Endodermal cell (in vitro differentiated cells): ENCODE measurements at regions not wholly inside any gene's neighbourhood (a gene's known extent, or its start where the extent isn't known, plus 50 kb on each side); places are given as distances from the start of the nearest gene placed in this dataset.

Experiments used
- DNase-seq: peaks from one replicate; pipeline ENCODE4 v3.0.0-alpha.2; 2017
- H3K27ac ChIP-seq: 2 replicates; pipeline ENCODE4 v1.5.1; 2013; ENCODE audit warnings: mild to moderate bottlenecking, low read depth, low read length, moderate library complexity
- H3K27me3 ChIP-seq: 2 replicates; pipeline ENCODE4 v1.6.1; 2013; ENCODE audit warnings: mild to moderate bottlenecking, low read length, moderate library complexity; ENCODE audit not compliant: insufficient read depth, control insufficient read depth, poor library complexity, severe bottlenecking
- H3K36me3 ChIP-seq: 2 replicates; pipeline ENCODE4 v1.7.0; 2013; ENCODE audit warnings: mild to moderate bottlenecking, low read length, moderate library complexity; ENCODE audit not compliant: control insufficient read depth, insufficient read depth
- H3K4me1 ChIP-seq: one replicate; pipeline ENCODE4 v1.7.0; 2013; ENCODE audit warnings: low read length; ENCODE audit not compliant: control insufficient read depth, insufficient read depth
- H3K4me3 ChIP-seq: 2 replicates; pipeline ENCODE4 v1.5.1; 2013; ENCODE audit warnings: mild to moderate bottlenecking, low read length, moderate library complexity
- H3K9ac ChIP-seq: 2 replicates; pipeline ENCODE4 v1.6.1; 2013; ENCODE audit warnings: mild to moderate bottlenecking, low read length, moderate library complexity; ENCODE audit not compliant: poor library complexity, severe bottlenecking; ENCODE audit errors: extremely low read depth
- H3K9me3 ChIP-seq: 2 replicates; pipeline ENCODE4 v1.6.1; 2013; ENCODE audit warnings: mild to moderate bottlenecking, low read length, moderate library complexity; ENCODE audit not compliant: control insufficient read depth
- H3K27ac Mint-ChIP-seq: 2 replicates; pipeline ENCODE4 v1.8.0; 2020; ENCODE audit warnings: mixed read lengths
- H3K27me3 Mint-ChIP-seq: 2 replicates; pipeline ENCODE4 v1.8.0; 2021; ENCODE audit warnings: mild to moderate bottlenecking, mixed read lengths; ENCODE audit not compliant: insufficient read depth
- H3K36me3 Mint-ChIP-seq: 2 replicates; pipeline ENCODE4 v1.8.0; 2020; ENCODE audit warnings: low read depth, mixed read lengths
- H3K4me1 Mint-ChIP-seq: 2 replicates; pipeline ENCODE4 v1.8.0; 2020; ENCODE audit warnings: mixed read lengths
- H3K4me3 Mint-ChIP-seq: 2 replicates; pipeline ENCODE4 v1.8.0; 2020; ENCODE audit warnings: mild to moderate bottlenecking, moderate library complexity, mixed read lengths
- H3K9me3 Mint-ChIP-seq: 2 replicates; pipeline ENCODE4 v1.8.0; 2020; ENCODE audit warnings: mild to moderate bottlenecking, mixed read lengths
- WGBS, 2 experiments: methylation state at CpG; one replicate each; pipeline versions ENCODE4 v1.1.5 to v1.1.7; 2013; ENCODE audit warnings: missing lambda C conversion rate in 2 of 2, mixed read lengths in 1 of 2; ENCODE audit not compliant: insufficient coverage in 1 of 2, insufficient read length in 1 of 2; 5-methylcytosine and 5-hydroxymethylcytosine counted together
- TF ChIP-seq, protein P1 (sequence below): fragments of 200-600 bp; sonication (generic); conservative IDR thresholded peaks from 2 replicates; pipeline ENCODE4 v1.5.0; 2021; ENCODE audit warnings: antibody characterized with exemption, mild to moderate bottlenecking

DNA sequence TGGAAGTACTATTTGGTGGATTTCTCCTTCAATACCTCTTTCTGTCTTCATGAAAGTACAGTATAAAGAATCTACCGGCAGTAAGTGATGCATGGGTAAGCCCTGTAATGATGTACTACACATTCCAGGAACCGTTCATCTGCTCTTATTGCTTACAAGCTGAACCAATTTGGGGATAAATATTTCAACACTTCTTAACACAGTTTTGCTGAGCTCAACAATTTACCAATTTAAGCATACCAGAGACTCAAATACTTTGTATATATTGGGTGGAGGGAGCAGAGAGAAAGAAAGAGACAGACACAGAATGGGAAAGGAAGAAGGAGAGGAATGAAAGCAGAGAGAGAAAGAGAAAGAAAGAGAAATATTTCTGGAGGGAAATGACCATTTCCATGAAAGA, 821.1 kb upstream of the FLRT2 start:
- Histone ChIP-seq H3K27me3 (no peaks in the 10 kb centered on the region), H3K27ac (no peak overlapping the region)
- 86% methylated on average over 2 of the region's 2 CpGs; no CpG with 5 or more reads in 1 of the 2 experiments for WGBS, 2 experiments

DNA sequence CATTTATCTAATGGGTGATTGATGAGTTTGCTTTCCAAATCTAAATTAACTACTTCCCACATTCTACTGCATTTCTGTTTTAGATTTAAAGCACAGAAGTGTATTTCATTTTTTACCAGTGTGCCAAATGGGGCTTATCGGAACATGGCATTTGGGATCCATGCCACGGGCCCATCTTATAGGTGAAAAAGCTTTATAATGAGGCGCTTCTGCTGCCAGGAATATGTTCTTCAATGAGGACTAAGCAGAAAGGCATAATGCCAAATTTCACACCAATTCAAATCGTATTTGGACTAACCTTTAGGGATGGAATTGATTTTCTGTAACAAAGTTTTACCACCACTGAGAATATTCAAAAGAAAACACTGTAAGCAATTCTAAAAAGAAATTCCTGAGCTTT, 803.5 kb upstream of the FLRT2 start:
- TF ChIP-seq, protein P1, sequence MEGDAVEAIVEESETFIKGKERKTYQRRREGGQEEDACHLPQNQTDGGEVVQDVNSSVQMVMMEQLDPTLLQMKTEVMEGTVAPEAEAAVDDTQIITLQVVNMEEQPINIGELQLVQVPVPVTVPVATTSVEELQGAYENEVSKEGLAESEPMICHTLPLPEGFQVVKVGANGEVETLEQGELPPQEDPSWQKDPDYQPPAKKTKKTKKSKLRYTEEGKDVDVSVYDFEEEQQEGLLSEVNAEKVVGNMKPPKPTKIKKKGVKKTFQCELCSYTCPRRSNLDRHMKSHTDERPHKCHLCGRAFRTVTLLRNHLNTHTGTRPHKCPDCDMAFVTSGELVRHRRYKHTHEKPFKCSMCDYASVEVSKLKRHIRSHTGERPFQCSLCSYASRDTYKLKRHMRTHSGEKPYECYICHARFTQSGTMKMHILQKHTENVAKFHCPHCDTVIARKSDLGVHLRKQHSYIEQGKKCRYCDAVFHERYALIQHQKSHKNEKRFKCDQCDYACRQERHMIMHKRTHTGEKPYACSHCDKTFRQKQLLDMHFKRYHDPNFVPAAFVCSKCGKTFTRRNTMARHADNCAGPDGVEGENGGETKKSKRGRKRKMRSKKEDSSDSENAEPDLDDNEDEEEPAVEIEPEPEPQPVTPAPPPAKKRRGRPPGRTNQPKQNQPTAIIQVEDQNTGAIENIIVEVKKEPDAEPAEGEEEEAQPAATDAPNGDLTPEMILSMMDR, result no peak
- no peaks in the 10 kb centered on the region for H3K36me3 Mint-ChIP-seq
- no peaks in the 10 kb centered on the region for H3K27me3 ChIP-seq
- H3K4me3 Mint-ChIP-seq, result no peak overlapping the region
- no peaks in the 10 kb centered on the region for H3K9me3 ChIP-seq
- peaks cover 12% of the 10 kb centered on the region for H3K4me1 Mint-ChIP-seq
- H3K27me3 Mint-ChIP-seq, result no peaks in the 10 kb centered on the region
- 86 to 97% methylated on average over 3 to 4 of the region's 4 CpGs for whole genome bisulfite sequencing, 2 experiments
- H3K4me3 ChIP-seq, result no peak overlapping the region
- no peak overlapping the region for H3K27ac ChIP-seq
- no peaks in the 10 kb centered on the region for H3K36me3 ChIP-seq
- DNase-seq, result no peak
- no peaks in the 10 kb centered on the region for H3K4me1 ChIP-seq
- no peak overlapping the region for H3K27ac Mint-ChIP-seq
- H3K9me3 Mint-ChIP-seq, result no peaks in the 10 kb centered on the region
- no peak overlapping the region for H3K9ac ChIP-seq

More for the DNA sequence above, 821.1 kb upstream of the FLRT2 start:
- no peak overlapping the region for H3K27ac Mint-ChIP-seq
- no peak for DNase-seq
- Histone ChIP-seq H3K9ac (no peak overlapping the region), H3K4me1 (no peaks in the 10 kb centered on the region), H3K9me3 (no peaks in the 10 kb centered on the region), H3K36me3 (no peaks in the 10 kb centered on the region), H3K4me3 (no peak overlapping the region)
- H3K4me3 Mint-ChIP-seq, result no peak overlapping the region
- no peaks in the 10 kb centered on the region for H3K27me3 Mint-ChIP-seq
- no peaks in the 10 kb centered on the region for H3K9me3 Mint-ChIP-seq
- TF ChIP-seq, protein P1, result no peak
- no peaks in the 10 kb centered on the region for H3K36me3 Mint-ChIP-seq
- peaks cover 12% of the 10 kb centered on the region for H3K4me1 Mint-ChIP-seq

DNA sequence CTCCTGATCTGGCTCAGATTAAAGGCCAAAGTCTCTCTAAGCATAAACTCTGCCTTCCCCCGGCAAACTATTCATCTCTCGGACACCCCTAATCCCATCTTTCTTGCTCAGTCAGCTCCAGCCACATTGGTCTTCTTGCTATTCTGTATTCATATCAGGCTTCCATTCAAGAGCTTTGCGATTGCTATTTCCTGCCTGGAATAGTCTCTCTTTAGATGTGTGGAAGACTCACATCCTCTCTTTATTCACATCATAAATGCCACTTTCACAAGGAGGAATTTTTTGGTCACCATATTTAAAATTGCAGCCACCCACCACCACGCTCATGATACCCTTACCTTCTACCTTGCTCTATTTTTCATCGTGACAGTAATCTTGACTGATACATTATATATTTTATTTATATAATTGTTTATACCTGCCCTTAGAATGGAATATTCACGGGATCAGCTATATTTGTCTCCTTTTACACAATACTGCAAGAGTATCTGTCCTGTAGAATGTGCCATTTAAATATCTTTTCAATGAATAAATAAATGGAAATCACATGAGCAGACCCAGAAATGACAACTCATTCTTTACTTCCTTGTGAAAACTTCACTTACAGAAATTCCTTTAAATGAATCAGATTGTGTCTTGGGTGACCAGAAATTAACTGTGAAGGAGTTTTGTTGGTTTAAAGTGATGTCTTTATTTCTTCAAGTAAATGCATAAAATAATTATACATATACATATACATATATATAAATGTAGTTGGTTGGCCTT, 780.6 kb upstream of the FLRT2 start:
- Mint-ChIP-seq H3K27me3 (no peaks in the 10 kb centered on the region), H3K9me3 (peaks cover 10% of the 10 kb centered on the region), H3K4me1 (peaks cover 18% of the 10 kb centered on the region), H3K4me3 (no peak overlapping the region), H3K27ac (no peak overlapping the region), H3K36me3 (no peaks in the 10 kb centered on the region)
- H3K27ac ChIP-seq, result no peak overlapping the region
- 92 to 95% methylated on average over 2 to 5 of the region's 6 CpGs for WGBS, 2 experiments
- no peaks in the 10 kb centered on the region for H3K36me3 ChIP-seq
- H3K9ac ChIP-seq, result no peak overlapping the region
- no peak overlapping the region for H3K4me3 ChIP-seq
- no peak for DNase-seq
- H3K9me3 ChIP-seq, result peaks cover 13% of the 10 kb centered on the region
- H3K4me1 ChIP-seq, result no peaks in the 10 kb centered on the region
- H3K27me3 ChIP-seq, result no peaks in the 10 kb centered on the region
- TF ChIP-seq, protein P1, result no peak
